ENCODE measurements at regions not wholly inside any gene's neighbourhood (a gene's known extent, or its start where the extent isn't known, plus 50 kb on each side); places are given as distances from the start of the nearest gene placed in this dataset.

DNA sequence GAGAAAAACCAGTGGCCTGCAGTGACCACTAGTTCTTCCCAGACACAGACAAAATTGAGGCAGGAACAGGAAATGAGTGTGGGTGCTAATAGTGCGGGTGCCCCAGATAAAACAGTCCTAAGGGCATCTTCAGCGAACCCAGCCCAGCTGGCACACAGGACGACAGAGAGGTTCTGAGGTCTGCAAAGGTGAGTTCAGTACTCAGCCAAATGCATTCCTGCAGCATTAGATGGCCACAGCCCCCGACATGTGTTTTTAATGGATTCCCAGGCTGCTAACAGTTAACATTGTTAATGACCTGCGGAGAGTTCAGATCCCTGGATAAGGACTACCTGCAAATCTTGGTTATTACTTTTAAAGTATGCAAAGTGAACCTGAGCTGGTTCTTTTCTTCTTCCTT lies 196.0 kb downstream of the HIBADH start:
- no peak overlapping the region for H3K4me3 ChIP-seq (ENCODE audit: low read length)
- TF ChIP-seq, protein P1, sequence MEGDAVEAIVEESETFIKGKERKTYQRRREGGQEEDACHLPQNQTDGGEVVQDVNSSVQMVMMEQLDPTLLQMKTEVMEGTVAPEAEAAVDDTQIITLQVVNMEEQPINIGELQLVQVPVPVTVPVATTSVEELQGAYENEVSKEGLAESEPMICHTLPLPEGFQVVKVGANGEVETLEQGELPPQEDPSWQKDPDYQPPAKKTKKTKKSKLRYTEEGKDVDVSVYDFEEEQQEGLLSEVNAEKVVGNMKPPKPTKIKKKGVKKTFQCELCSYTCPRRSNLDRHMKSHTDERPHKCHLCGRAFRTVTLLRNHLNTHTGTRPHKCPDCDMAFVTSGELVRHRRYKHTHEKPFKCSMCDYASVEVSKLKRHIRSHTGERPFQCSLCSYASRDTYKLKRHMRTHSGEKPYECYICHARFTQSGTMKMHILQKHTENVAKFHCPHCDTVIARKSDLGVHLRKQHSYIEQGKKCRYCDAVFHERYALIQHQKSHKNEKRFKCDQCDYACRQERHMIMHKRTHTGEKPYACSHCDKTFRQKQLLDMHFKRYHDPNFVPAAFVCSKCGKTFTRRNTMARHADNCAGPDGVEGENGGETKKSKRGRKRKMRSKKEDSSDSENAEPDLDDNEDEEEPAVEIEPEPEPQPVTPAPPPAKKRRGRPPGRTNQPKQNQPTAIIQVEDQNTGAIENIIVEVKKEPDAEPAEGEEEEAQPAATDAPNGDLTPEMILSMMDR (conservative IDR thresholded peaks at IDR 0.05; ENCODE audit: low read depth, low read length), result no peak
- no peak for DNase-seq (ENCODE audit: low read depth)

- no peak for DNase-seq (ENCODE audit: low read depth)
- TF ChIP-seq, protein P1 (conservative IDR thresholded peaks at IDR 0.05; ENCODE audit: low read depth, low read length), result no peak
- no peak overlapping the region for H3K4me3 ChIP-seq (ENCODE audit: low read length)
Observed at GRCh38 chr7:27472043-27472442, 190.6 kb downstream of the HIBADH start.
